ENCODE measurements at regions not wholly inside any gene's neighbourhood (a gene's known extent, or its start where the extent isn't known, plus 50 kb on each side); places are given as distances from the start of the nearest gene placed in this dataset.
A peak's percentile ranks its signal among the peaks of the same experiment; 100 is the strongest.

- Histone ChIP-seq H3K9me3 (no peaks in the 10 kb centered on the region), H3K27me3 (no peaks in the 10 kb centered on the region), H3K4me1 (no peaks in the 10 kb centered on the region), H3K36me3 (no peaks in the 10 kb centered on the region), H3K27ac (no peak overlapping the region), H3K4me3 (no peak overlapping the region)
- TF ChIP-seq CTCF (IDR thresholded peaks at IDR 0.05) (no peak), POLR2A (IDR thresholded peaks at IDR 0.05) (no peak)
- intact Hi-C loops (cut with DNase I): no loop called here
- DNase-seq (peak in 2 of 3 donors; percentile 40 to 55), ATAC-seq (peak in 1 of 4 donors; percentile 26)
- 66% methylated on average over 4 of the region's 34 CpGs for WGBS (ENCODE audit: insufficient coverage, low coverage, low lambda C conversion rate, missing lambda C conversion rate)
These were observed 1152.8 kb upstream of the CELF4 start for GRCh38 chr18:38718365-38718901.

GRCh38 chr18:38709122-38709521 lies 1143.5 kb upstream of the CELF4 start:
- TF ChIP-seq POLR2A (IDR thresholded peaks at IDR 0.05) (no peak), CTCF (IDR thresholded peaks at IDR 0.05) (no peak)
- DNase-seq (no peak), ATAC-seq (no peak)
- Histone ChIP-seq H3K9me3 (no peaks in the 10 kb centered on the region), H3K36me3 (no peaks in the 10 kb centered on the region), H3K27ac (no peak overlapping the region), H3K27me3 (no peaks in the 10 kb centered on the region), H3K4me3 (no peak overlapping the region), H3K4me1 (no peaks in the 10 kb centered on the region)
- intact Hi-C loops (cut with DNase I): no loop called here
- 38% methylated on average over 5 of the region's 5 CpGs for WGBS (ENCODE audit: insufficient coverage, low coverage, low lambda C conversion rate, missing lambda C conversion rate)

GRCh38 chr18:38706373-38706772 lies 1140.8 kb upstream of the CELF4 start:
- intact Hi-C loops (cut with DNase I): no loop called here
- TF ChIP-seq CTCF (IDR thresholded peaks at IDR 0.05) (no peak), POLR2A (IDR thresholded peaks at IDR 0.05) (no peak)
- H3K27me3 ChIP-seq: no peaks in the 10 kb centered on the region
- no peaks in the 10 kb centered on the region for H3K9me3 ChIP-seq
- DNase-seq (no peak), ATAC-seq (no peak)
- no peaks in the 10 kb centered on the region for H3K36me3 ChIP-seq
- 26% methylated on average over 5 of the region's 5 CpGs for WGBS (ENCODE audit: insufficient coverage, low coverage, low lambda C conversion rate, missing lambda C conversion rate)
- H3K4me3 ChIP-seq: no peak overlapping the region
- H3K4me1 ChIP-seq: no peaks in the 10 kb centered on the region
- H3K27ac ChIP-seq: no peak overlapping the region

- TF ChIP-seq CTCF (IDR thresholded peaks at IDR 0.05): no peak
- TF ChIP-seq POLR2A (IDR thresholded peaks at IDR 0.05): no peak
- H3K27ac ChIP-seq: no peak overlapping the region
- no peaks in the 10 kb centered on the region for H3K4me1 ChIP-seq
- no peak overlapping the region for H3K4me3 ChIP-seq
- WGBS (ENCODE audit: insufficient coverage, low coverage, low lambda C conversion rate, missing lambda C conversion rate): 7% methylated on average over 2 of the region's 2 CpGs
- ATAC-seq (no peak), DNase-seq (no peak)
- H3K9me3 ChIP-seq: no peaks in the 10 kb centered on the region
- intact Hi-C loops (cut with DNase I): no loop called here
- no peaks in the 10 kb centered on the region for H3K27me3 ChIP-seq
- no peaks in the 10 kb centered on the region for H3K36me3 ChIP-seq
These were observed 1132.5 kb upstream of the CELF4 start for GRCh38 chr18:38698088-38698487.
